ENCODE measurements at regions not wholly inside any gene's neighbourhood (a gene's known extent, or its start where the extent isn't known, plus 50 kb on each side); places are given as distances from the start of the nearest gene placed in this dataset.

GRCh38 chr3:177352424-177352823, 155.1 kb upstream of the TBL1XR1 start:
- no peak for TF ChIP-seq CTCF (IDR thresholded peaks at IDR 0.05)
- TF ChIP-seq POLR2A (IDR thresholded peaks at IDR 0.05): no peak
